HG02885 (cell line): ENCODE measurements at regions not wholly inside any gene's neighbourhood (a gene's known extent, or its start where the extent isn't known, plus 50 kb on each side); places are given as distances from the start of the nearest gene placed in this dataset.
"Not testable (repeated sequence)": the region's sequence is repeated elsewhere in the genome, so short reads cannot be mapped to it uniquely, and the experiment has no call there.

Experiments used
- ATAC-seq: cut with Tn5 transposase; IDR thresholded peaks from one replicate; pipeline ENCODE4 v1.9.1; 2021; ENCODE audit warnings: mild to moderate bottlenecking; ENCODE audit not compliant: unreplicated experiment, poor library complexity

GRCh38 chr3:632571-633170 is 436.1 kb downstream of the CHL1 start:
- ATAC-seq, result peak; percentile 80

GRCh38 chr3:634511-634910 is 437.9 kb downstream of the CHL1 start:
- ATAC-seq, result no peak

- no peak for ATAC-seq
Measured at GRCh38 chr3:635393-635792, 438.8 kb downstream of the CHL1 start.

- no peak for ATAC-seq
Measured at GRCh38 chr3:643376-643775, 446.8 kb downstream of the CHL1 start.

GRCh38 chr3:655824-656223 is 437.0 kb upstream of the CNTN6 start:
- ATAC-seq, result no peak

- no peak for ATAC-seq
Measured at GRCh38 chr3:661356-661755, 431.5 kb upstream of the CNTN6 start.

GRCh38 chr3:674116-674515 is 418.7 kb upstream of the CNTN6 start:
- no peak for ATAC-seq

GRCh38 chr3:675846-676245 is 417.0 kb upstream of the CNTN6 start:
- no peak for ATAC-seq

- no peak for ATAC-seq
Measured at GRCh38 chr3:683770-684169, 409.1 kb upstream of the CNTN6 start.

GRCh38 chr3:690770-691169 is 402.1 kb upstream of the CNTN6 start:
- ATAC-seq, result no peak

- ATAC-seq, result no peak
Measured at GRCh38 chr3:700514-700913, 392.3 kb upstream of the CNTN6 start.

- no peak for ATAC-seq
Measured at GRCh38 chr3:707041-707440, 385.8 kb upstream of the CNTN6 start.

- no peak for ATAC-seq
Measured at GRCh38 chr3:713006-713621, 379.7 kb upstream of the CNTN6 start.

GRCh38 chr3:713947-714620 is 378.7 kb upstream of the CNTN6 start:
- no peak for ATAC-seq

GRCh38 chr3:721086-721485 is 371.7 kb upstream of the CNTN6 start:
- no peak for ATAC-seq

- ATAC-seq, result no peak
Measured at GRCh38 chr3:732326-732928, 360.4 kb upstream of the CNTN6 start.

- ATAC-seq, result no peak
Measured at GRCh38 chr3:733313-733712, 359.5 kb upstream of the CNTN6 start.

GRCh38 chr3:757711-758110 is 335.1 kb upstream of the CNTN6 start:
- no peak for ATAC-seq

- no peak for ATAC-seq
Measured at GRCh38 chr3:759106-759505, 333.7 kb upstream of the CNTN6 start.

GRCh38 chr3:773433-773832 is 319.4 kb upstream of the CNTN6 start:
- ATAC-seq, result not testable (repeated sequence)

- no peak for ATAC-seq
Measured at GRCh38 chr3:775178-775880, 317.5 kb upstream of the CNTN6 start.
